ENCODE measurements at regions not wholly inside any gene's neighbourhood (a gene's known extent, or its start where the extent isn't known, plus 50 kb on each side); places are given as distances from the start of the nearest gene placed in this dataset.

- no peak for TF ChIP-seq RFX5 (IDR thresholded peaks at IDR 0.05; ENCODE audit: borderline replicate concordance, low read depth, low read length)
- TF ChIP-seq SIX5 (IDR thresholded peaks at IDR 0.05; ENCODE audit: low read depth, low read length) = no peak
- no peak for TF ChIP-seq POU5F1 (IDR thresholded peaks at IDR 0.05; ENCODE audit: low read depth, low read length)
- TF ChIP-seq BACH1 (IDR thresholded peaks at IDR 0.05; ENCODE audit: low read length) = no peak
- no peak for TF ChIP-seq KDM5A (IDR thresholded peaks at IDR 0.05; ENCODE audit: low read length)
- no peak for TF ChIP-seq ASH2L (IDR thresholded peaks at IDR 0.05; ENCODE audit: low read length)
- no peak for TF ChIP-seq MAFK (IDR thresholded peaks at IDR 0.05; ENCODE audit: low read depth, low read length)
These were observed 257.7 kb downstream of the ADGRD1 start (continued) for GRCh38 chr12:131211340-131211938.

Measured in H1 (cell line).